Liver (tissue), 8 donors: ENCODE measurements at regions not wholly inside any gene's neighbourhood (a gene's known extent, or its start where the extent isn't known, plus 50 kb on each side); places are given as distances from the start of the nearest gene placed in this dataset.

Experiments used
- DNase-seq: peaks from one replicate; pipeline ENCODE4 v3.0.0-alpha.2; 2017; ENCODE audit warnings: low spot score
- H3K27ac ChIP-seq, 2 donors: one replicate each; pipeline ENCODE4 v1.7.0; 2013; ENCODE audit warnings: inconsistent platforms in 2 of 2, low read length in 2 of 2, control low read depth in 1 of 2, low read depth in 1 of 2, mild to moderate bottlenecking in 1 of 2
- H3K27me3 ChIP-seq, 4 donors: one replicate each; pipeline versions ENCODE4 v1.6.1 to v1.7.0; 2013; ENCODE audit warnings: low read length in 3 of 4, inconsistent platforms in 1 of 4, mild to moderate bottlenecking in 1 of 4, moderate library complexity in 1 of 4; ENCODE audit not compliant: control insufficient read depth in 4 of 4, insufficient read depth in 4 of 4
- H3K36me3 ChIP-seq, 4 donors: one replicate each; pipeline versions ENCODE4 v1.6.1 to v1.7.0; 2013; ENCODE audit warnings: low read length in 3 of 4, mild to moderate bottlenecking in 3 of 4, low read depth in 1 of 4, moderate library complexity in 1 of 4; ENCODE audit not compliant: control insufficient read depth in 4 of 4, insufficient read depth in 3 of 4
- H3K4me1 ChIP-seq, 4 donors: one replicate each; pipeline versions ENCODE4 v1.6.1 to v1.7.0; 2013; ENCODE audit warnings: low read length in 3 of 4, mild to moderate bottlenecking in 3 of 4, moderate library complexity in 1 of 4; ENCODE audit not compliant: control insufficient read depth in 4 of 4, insufficient read depth in 4 of 4
- H3K4me3 ChIP-seq, 3 donors: one replicate each; pipeline versions ENCODE4 v1.6.1 to v1.7.0; 2013; ENCODE audit warnings: low read length in 3 of 3, control low read depth in 1 of 3, low read depth in 1 of 3, mild to moderate bottlenecking in 1 of 3
- H3K9ac ChIP-seq, 2 donors: one replicate each; pipeline ENCODE4 v1.7.0; 2013; ENCODE audit warnings: low read length in 2 of 2, mild to moderate bottlenecking in 2 of 2, moderate library complexity in 2 of 2, control low read depth in 1 of 2, low read depth in 1 of 2
- H3K9me3 ChIP-seq, 4 donors: one replicate each; pipeline versions ENCODE4 v1.6.1 to v1.7.0; 2013; ENCODE audit warnings: low read length in 3 of 4; ENCODE audit not compliant: control insufficient read depth in 4 of 4
- EGR1 ChIP-seq, 2 donors: IDR thresholded peaks; 2 replicates each; pipeline ENCODE4 v1.6.1; 2016 to 2018; ENCODE audit warnings: antibody characterized with exemption in 2 of 2, low read depth in 2 of 2
- FOXA1 ChIP-seq: IDR thresholded peaks from 2 replicates; pipeline ENCODE4 v1.6.1; 2016; ENCODE audit warnings: antibody characterized with exemption
- FOXA2 ChIP-seq: IDR thresholded peaks from 2 replicates; pipeline ENCODE4 v1.6.1; 2016; ENCODE audit warnings: antibody characterized with exemption
- GABPA ChIP-seq, 2 donors: IDR thresholded peaks in 1 of 2; conservative IDR thresholded peaks in 1 of 2; 2 replicates each; pipeline ENCODE4 v1.6.1; 2016; ENCODE audit warnings: antibody characterized with exemption in 2 of 2, mild to moderate bottlenecking in 1 of 2, moderate library complexity in 1 of 2
- JUND ChIP-seq, 2 donors: IDR thresholded peaks; 2 replicates each; pipeline ENCODE4 v1.6.1; 2016; ENCODE audit warnings: antibody characterized with exemption in 2 of 2
- NR2F2 ChIP-seq: IDR thresholded peaks from 2 replicates; pipeline ENCODE4 v1.6.1; 2016; ENCODE audit warnings: antibody characterized with exemption
- TAF1 ChIP-seq: conservative IDR thresholded peaks from 2 replicates; pipeline ENCODE4 v1.6.1; 2016; ENCODE audit warnings: antibody characterized with exemption, mild to moderate bottlenecking
- YY1 ChIP-seq: IDR thresholded peaks from 2 replicates; pipeline ENCODE4 v1.6.1; 2016; ENCODE audit warnings: antibody characterized with exemption, mild to moderate bottlenecking
- WGBS: extraction: QIAGEN DNeasy Blood & Tissue Kit; methylation state at CpG from one replicate; pipeline ENCODE4 v1.1.7; 2013; 5-methylcytosine and 5-hydroxymethylcytosine counted together
- TF ChIP-seq, protein P1 (sequence below): fragments of 150-350 bp; IDR thresholded peaks from 2 replicates; pipeline ENCODE4 v1.5.1; 2017; ENCODE audit warnings: improper control_type of control experiment, low read depth, low read length; ENCODE audit not compliant: missing input control
- TF ChIP-seq, protein P2 (sequence below): IDR thresholded peaks from 2 replicates; pipeline ENCODE4 v1.6.1; 2016; ENCODE audit warnings: antibody characterized with exemption
- donor health status: healthy.
- donor health status: healthy.
- donor health status: healthy.
- donor health status: healthy.
- donor health status: healthy.

DNA sequence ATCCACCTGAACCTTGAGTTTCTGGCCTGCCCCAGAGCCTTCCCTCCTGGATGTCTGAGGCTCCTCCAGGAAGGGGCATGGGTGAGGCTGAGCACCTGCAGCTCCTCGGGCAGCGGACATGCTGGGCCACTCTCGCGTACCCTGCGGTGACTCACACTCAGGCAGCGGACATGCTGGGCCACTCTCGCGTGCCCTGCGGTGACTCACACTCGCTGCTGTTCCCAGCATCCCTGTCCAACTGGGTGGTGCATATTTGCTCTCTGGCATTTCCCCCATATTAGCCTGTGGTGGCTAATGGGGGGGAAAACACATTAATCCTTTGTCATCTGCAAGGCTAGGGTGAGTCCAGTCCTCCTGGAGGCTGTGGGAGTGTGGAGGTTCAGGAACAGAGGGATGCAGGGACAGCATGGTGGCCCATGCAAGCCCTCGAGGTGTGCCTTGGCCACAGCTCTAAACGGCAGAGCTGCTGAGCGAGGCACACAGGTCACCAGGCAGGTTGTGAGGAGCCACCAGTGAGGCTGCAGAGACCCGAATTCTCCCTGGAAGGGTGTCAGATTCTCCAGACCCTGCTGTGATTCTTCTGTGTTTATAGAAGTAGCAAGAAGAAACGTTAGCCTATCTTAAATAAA, 728.1 kb downstream of the BRD1 start (continued):
- TF ChIP-seq, protein P1, sequence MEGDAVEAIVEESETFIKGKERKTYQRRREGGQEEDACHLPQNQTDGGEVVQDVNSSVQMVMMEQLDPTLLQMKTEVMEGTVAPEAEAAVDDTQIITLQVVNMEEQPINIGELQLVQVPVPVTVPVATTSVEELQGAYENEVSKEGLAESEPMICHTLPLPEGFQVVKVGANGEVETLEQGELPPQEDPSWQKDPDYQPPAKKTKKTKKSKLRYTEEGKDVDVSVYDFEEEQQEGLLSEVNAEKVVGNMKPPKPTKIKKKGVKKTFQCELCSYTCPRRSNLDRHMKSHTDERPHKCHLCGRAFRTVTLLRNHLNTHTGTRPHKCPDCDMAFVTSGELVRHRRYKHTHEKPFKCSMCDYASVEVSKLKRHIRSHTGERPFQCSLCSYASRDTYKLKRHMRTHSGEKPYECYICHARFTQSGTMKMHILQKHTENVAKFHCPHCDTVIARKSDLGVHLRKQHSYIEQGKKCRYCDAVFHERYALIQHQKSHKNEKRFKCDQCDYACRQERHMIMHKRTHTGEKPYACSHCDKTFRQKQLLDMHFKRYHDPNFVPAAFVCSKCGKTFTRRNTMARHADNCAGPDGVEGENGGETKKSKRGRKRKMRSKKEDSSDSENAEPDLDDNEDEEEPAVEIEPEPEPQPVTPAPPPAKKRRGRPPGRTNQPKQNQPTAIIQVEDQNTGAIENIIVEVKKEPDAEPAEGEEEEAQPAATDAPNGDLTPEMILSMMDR: no peak
- no peak for TF ChIP-seq FOXA1

DNA sequence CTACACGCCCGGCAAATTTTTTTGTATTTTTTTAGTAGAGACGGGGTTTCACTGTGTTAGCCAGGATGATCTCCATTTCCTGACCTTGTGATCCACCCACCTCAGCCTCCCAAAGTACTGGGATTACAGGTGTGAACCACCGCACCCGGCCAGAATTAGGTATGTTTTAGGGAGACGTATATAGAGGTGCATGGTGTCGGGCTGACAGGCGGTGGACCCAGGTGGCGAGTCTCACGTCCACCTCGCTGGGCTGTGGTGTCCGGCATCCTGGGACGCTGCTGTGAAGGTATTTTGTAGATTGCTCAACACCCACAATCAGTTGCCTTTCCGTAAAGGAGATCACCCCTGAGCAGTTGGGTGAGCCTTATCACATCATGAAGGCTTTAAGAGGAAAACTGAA, 728.6 kb downstream of the BRD1 start:
- H3K9ac ChIP-seq: no peak overlapping the region
- TF ChIP-seq, protein P1: no peak
- H3K4me3 ChIP-seq: no peak overlapping the region
- no peaks in the 10 kb centered on the region for H3K27me3 ChIP-seq
- no peak for DNase-seq
- no peaks in the 10 kb centered on the region for H3K36me3 ChIP-seq
- WGBS: 91% methylated on average over 14 of the region's 14 CpGs
- H3K4me1 ChIP-seq: no peaks in the 10 kb centered on the region
- H3K9me3 ChIP-seq: no peaks in the 10 kb centered on the region
- H3K27ac ChIP-seq: no peak overlapping the region

DNA sequence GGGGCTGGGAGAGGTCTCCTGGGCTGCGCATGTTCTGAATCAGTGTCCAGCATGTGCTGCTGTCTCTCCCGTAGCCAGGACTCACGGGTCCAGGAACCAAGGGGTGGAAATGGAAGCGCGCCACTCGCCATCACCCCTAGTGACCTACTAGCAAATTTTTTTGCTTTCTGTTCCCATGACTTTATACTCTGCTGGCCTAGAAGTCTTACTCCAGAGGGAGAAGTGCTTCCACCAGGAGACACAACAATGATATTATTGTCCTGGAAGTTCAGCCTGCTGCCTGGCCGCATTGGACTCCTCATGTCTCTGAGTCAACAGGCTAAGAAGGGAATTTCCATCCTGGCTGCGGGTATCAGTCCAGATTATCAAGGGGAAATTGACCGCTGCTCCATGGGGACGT, 729.7 kb downstream of the BRD1 start:
- no peak for DNase-seq
- WGBS: 82% methylated on average over 10 of the region's 10 CpGs

More for the DNA sequence above, 729.7 kb downstream of the BRD1 start:
- Histone ChIP-seq H3K9ac (no peak overlapping the region), H3K4me3 (no peak overlapping the region), H3K36me3 (no peaks in the 10 kb centered on the region), H3K27ac (no peak overlapping the region), H3K9me3 (no peaks in the 10 kb centered on the region), H3K27me3 (no peaks in the 10 kb centered on the region), H3K4me1 (no peaks in the 10 kb centered on the region)
- no peak for TF ChIP-seq EGR1 (IDR thresholded peaks at IDR 0.05; ENCODE audit: low read depth in 2 of 2)
- TF ChIP-seq, protein P2, sequence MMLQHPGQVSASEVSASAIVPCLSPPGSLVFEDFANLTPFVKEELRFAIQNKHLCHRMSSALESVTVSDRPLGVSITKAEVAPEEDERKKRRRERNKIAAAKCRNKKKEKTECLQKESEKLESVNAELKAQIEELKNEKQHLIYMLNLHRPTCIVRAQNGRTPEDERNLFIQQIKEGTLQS: no peak
- no peak for TF ChIP-seq GABPA (IDR thresholded peaks at IDR 0.05 in 1 of 2, conservative IDR thresholded peaks at IDR 0.05 in 1 of 2)
- no peak for TF ChIP-seq YY1
- no peak for TF ChIP-seq FOXA2
- no peak for TF ChIP-seq NR2F2
- TF ChIP-seq JUND (IDR thresholded peaks at IDR 0.05): no peak
- TF ChIP-seq, protein P1: no peak
- no peak for TF ChIP-seq TAF1
